ENCODE measurements at regions not wholly inside any gene's neighbourhood (a gene's known extent, or its start where the extent isn't known, plus 50 kb on each side); places are given as distances from the start of the nearest gene placed in this dataset.

- Histone ChIP-seq H3K79me2 (ENCODE audit: low read length) (no peaks in the 10 kb centered on the region), H3K27me3 (ENCODE audit: low read depth, low read length) (no peaks in the 10 kb centered on the region), H3K9me3 (ENCODE audit: insufficient read depth, low read length) (no peaks in the 10 kb centered on the region), H3K36me3 (replicated peaks; ENCODE audit: low read depth, low read length) (no peaks in the 10 kb centered on the region), H3K27ac (ENCODE audit: low read length) (no peak overlapping the region), H3K4me3 (ENCODE audit: low read length) (no peak overlapping the region), H2AFZ (ENCODE audit: low read depth, low read length) (no peak overlapping the region), H4K20me1 (ENCODE audit: insufficient read depth, low read length) (no peaks in the 10 kb centered on the region), H3K4me1 (ENCODE audit: low read length) (no peaks in the 10 kb centered on the region), H3K4me2 (ENCODE audit: low read length) (no peak overlapping the region), H3K9ac (ENCODE audit: low read length) (no peak overlapping the region)
- TF ChIP-seq CTCF (IDR thresholded peaks at IDR 0.05; ENCODE audit: low read depth, low read length) = no peak
Measured at GRCh38 chr11:134727636-134728035, 315.6 kb upstream of the B3GAT1 start.

GRCh38 chr11:134727204-134727603 is 315.2 kb upstream of the B3GAT1 start:
- Histone ChIP-seq H3K27ac (ENCODE audit: low read length) (no peak overlapping the region), H3K4me1 (ENCODE audit: low read length) (no peaks in the 10 kb centered on the region), H3K36me3 (replicated peaks; ENCODE audit: low read depth, low read length) (no peaks in the 10 kb centered on the region), H3K9ac (ENCODE audit: low read length) (no peak overlapping the region), H3K4me2 (ENCODE audit: low read length) (no peak overlapping the region), H4K20me1 (ENCODE audit: insufficient read depth, low read length) (no peaks in the 10 kb centered on the region), H3K4me3 (ENCODE audit: low read length) (no peak overlapping the region), H2AFZ (ENCODE audit: low read depth, low read length) (no peak overlapping the region), H3K9me3 (ENCODE audit: insufficient read depth, low read length) (no peaks in the 10 kb centered on the region), H3K27me3 (ENCODE audit: low read depth, low read length) (no peaks in the 10 kb centered on the region), H3K79me2 (ENCODE audit: low read length) (no peaks in the 10 kb centered on the region)
- TF ChIP-seq EZH2phosphoT487 (IDR thresholded peaks at IDR 0.05; ENCODE audit: low read depth) (no peak), CTCF (IDR thresholded peaks at IDR 0.05; ENCODE audit: low read depth, low read length) (no peak)

GRCh38 chr11:134725716-134726639 is 313.9 kb upstream of the B3GAT1 start:
- Histone ChIP-seq H4K20me1 (ENCODE audit: insufficient read depth, low read length) (no peaks in the 10 kb centered on the region), H3K36me3 (replicated peaks; ENCODE audit: low read depth, low read length) (no peaks in the 10 kb centered on the region), H3K4me1 (ENCODE audit: low read length) (no peaks in the 10 kb centered on the region), H3K4me3 (ENCODE audit: low read length) (no peak overlapping the region), H3K27ac (ENCODE audit: low read length) (no peak overlapping the region), H3K4me2 (ENCODE audit: low read length) (no peak overlapping the region), H2AFZ (ENCODE audit: low read depth, low read length) (no peak overlapping the region), H3K79me2 (ENCODE audit: low read length) (no peaks in the 10 kb centered on the region), H3K27me3 (ENCODE audit: low read depth, low read length) (no peaks in the 10 kb centered on the region), H3K9ac (ENCODE audit: low read length) (no peak overlapping the region), H3K9me3 (ENCODE audit: insufficient read depth, low read length) (no peaks in the 10 kb centered on the region)
- TF ChIP-seq CTCF (IDR thresholded peaks at IDR 0.05; ENCODE audit: low read depth, low read length) = no peak
- no peak for TF ChIP-seq EZH2phosphoT487 (IDR thresholded peaks at IDR 0.05; ENCODE audit: low read depth)

- no peak overlapping the region for H3K27ac ChIP-seq (ENCODE audit: low read length)
- H3K36me3 ChIP-seq (replicated peaks; ENCODE audit: low read depth, low read length) = no peaks in the 10 kb centered on the region
- TF ChIP-seq EZH2phosphoT487 (IDR thresholded peaks at IDR 0.05; ENCODE audit: low read depth) (no peak), CTCF (IDR thresholded peaks at IDR 0.05; ENCODE audit: low read depth, low read length) (no peak)
- no peaks in the 10 kb centered on the region for H3K79me2 ChIP-seq (ENCODE audit: low read length)
- no peak overlapping the region for H2AFZ ChIP-seq (ENCODE audit: low read depth, low read length)
- no peaks in the 10 kb centered on the region for H3K9me3 ChIP-seq (ENCODE audit: insufficient read depth, low read length)
- no peak overlapping the region for H3K9ac ChIP-seq (ENCODE audit: low read length)
- H3K4me1 ChIP-seq (ENCODE audit: low read length) = no peaks in the 10 kb centered on the region
- H3K4me3 ChIP-seq (ENCODE audit: low read length) = no peak overlapping the region
- H3K4me2 ChIP-seq (ENCODE audit: low read length) = no peak overlapping the region
- H4K20me1 ChIP-seq (ENCODE audit: insufficient read depth, low read length) = no peaks in the 10 kb centered on the region
- no peaks in the 10 kb centered on the region for H3K27me3 ChIP-seq (ENCODE audit: low read depth, low read length)
Measured at GRCh38 chr11:134725211-134725610, 313.2 kb upstream of the B3GAT1 start.
